ENCODE measurements at regions not wholly inside any gene's neighbourhood (a gene's known extent, or its start where the extent isn't known, plus 50 kb on each side); places are given as distances from the start of the nearest gene placed in this dataset.
"Not testable (repeated sequence)": the region's sequence is repeated elsewhere in the genome, so short reads cannot be mapped to it uniquely, and the experiment has no call there.

- TF ChIP-seq CTCF (IDR thresholded peaks at IDR 0.05; ENCODE audit: low read length); EZH2 (IDR thresholded peaks at IDR 0.05; ENCODE audit: borderline replicate concordance, low read length): not testable (repeated sequence)
These were observed 113.0 kb upstream of the CHD6 start for GRCh38 chr20:41731198-41731597.
